Gastroesophageal sphincter (tissue), 3 donors: ENCODE measurements at regions not wholly inside any gene's neighbourhood (a gene's known extent, or its start where the extent isn't known, plus 50 kb on each side); places are given as distances from the start of the nearest gene placed in this dataset.

Experiments
- POLR2A ChIP-seq, 2 donors: fragments of 450-650 bp; IDR thresholded peaks; one replicate each; pipeline ENCODE4 v1.6.1; 2017; ENCODE audit warnings: antibody characterized with exemption in 2 of 2, mild to moderate bottlenecking in 2 of 2, moderate library complexity in 1 of 2
- TF ChIP-seq, protein P1 (sequence below), 4 experiments: fragments of 200-600 bp in 2 of 4; fragments of 450-650 bp in 2 of 4; sonication (generic) in 1 of 4; IDR thresholded peaks; one replicate each; pipeline ENCODE4 v1.5.1; 2017 to 2019; ENCODE audit warnings: antibody characterized with exemption in 4 of 4, mild to moderate bottlenecking in 2 of 4, moderate library complexity in 2 of 4

DNA sequence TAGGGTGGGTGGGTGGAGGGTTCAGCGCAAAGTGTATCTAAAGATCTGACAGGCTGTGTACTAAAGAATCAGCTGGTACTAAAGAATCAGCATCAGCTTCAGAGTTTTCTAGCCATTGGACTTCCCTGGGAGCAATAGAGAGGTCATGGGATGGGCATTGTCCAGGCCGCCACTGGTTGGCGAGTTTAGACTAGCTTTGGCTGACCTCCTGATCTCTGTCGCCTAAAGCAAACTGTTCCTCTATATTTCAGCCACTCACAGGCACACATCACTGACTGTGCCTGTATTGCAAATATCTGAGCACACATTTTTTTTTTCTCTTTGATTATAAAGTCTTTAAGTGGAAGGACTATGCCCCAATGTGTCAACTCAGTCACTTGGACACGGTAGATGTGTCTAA lies 267.8 kb upstream of the SKOR2 start:
- TF ChIP-seq, protein P1, sequence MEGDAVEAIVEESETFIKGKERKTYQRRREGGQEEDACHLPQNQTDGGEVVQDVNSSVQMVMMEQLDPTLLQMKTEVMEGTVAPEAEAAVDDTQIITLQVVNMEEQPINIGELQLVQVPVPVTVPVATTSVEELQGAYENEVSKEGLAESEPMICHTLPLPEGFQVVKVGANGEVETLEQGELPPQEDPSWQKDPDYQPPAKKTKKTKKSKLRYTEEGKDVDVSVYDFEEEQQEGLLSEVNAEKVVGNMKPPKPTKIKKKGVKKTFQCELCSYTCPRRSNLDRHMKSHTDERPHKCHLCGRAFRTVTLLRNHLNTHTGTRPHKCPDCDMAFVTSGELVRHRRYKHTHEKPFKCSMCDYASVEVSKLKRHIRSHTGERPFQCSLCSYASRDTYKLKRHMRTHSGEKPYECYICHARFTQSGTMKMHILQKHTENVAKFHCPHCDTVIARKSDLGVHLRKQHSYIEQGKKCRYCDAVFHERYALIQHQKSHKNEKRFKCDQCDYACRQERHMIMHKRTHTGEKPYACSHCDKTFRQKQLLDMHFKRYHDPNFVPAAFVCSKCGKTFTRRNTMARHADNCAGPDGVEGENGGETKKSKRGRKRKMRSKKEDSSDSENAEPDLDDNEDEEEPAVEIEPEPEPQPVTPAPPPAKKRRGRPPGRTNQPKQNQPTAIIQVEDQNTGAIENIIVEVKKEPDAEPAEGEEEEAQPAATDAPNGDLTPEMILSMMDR (IDR thresholded peaks at IDR 0.05), result no peak
- no peak for TF ChIP-seq POLR2A (IDR thresholded peaks at IDR 0.05)
